H1 (cell line): ENCODE measurements at regions not wholly inside any gene's neighbourhood (a gene's known extent, or its start where the extent isn't known, plus 50 kb on each side); places are given as distances from the start of the nearest gene placed in this dataset.

Experiments used
- CTCF ChIA-PET: fragments of 300-600 bp; sonication (Branson Sonifier 250); formaldehyde crosslinking; loops from one replicate; lab custom pipeline; 2021; ENCODE audit not compliant: partially characterized antibody; lab: Charles Lee
- POLR2A ChIA-PET: fragments of 300-600 bp; sonication (Branson Sonifier 250); formaldehyde crosslinking; loops from one replicate; lab custom pipeline; 2021; ENCODE audit warnings: inconsistent platforms; ENCODE audit not compliant: partially characterized antibody; lab: Charles Lee
- DNase-seq, 2 experiments: peaks; one replicate each; pipeline versions ENCODE4 v3.0.0 to v3.0.0-alpha.2; 2010 to 2022; ENCODE audit warnings: low spot score in 2 of 2, low read depth in 1 of 2, mixed read lengths in 1 of 2
- FAIRE-seq: peaks from 2 replicates; lab custom pipeline; 2011; peaks lifted over from hg19 to GRCh38; lab: Jason Lieb, UNC
- H2AFZ ChIP-seq: 2 replicates; pipeline ENCODE4 v1.8.1; 2012; ENCODE audit warnings: low read length, inconsistent platforms
- H2AK5ac ChIP-seq: 2 replicates; pipeline ENCODE4 v1.6.1; 2013; ENCODE audit warnings: low read depth, low read length
- H2BK120ac ChIP-seq: replicated peaks from 2 replicates; pipeline ENCODE3; 2013; ENCODE audit warnings: low read depth, low read length, inconsistent platforms
- H2BK12ac ChIP-seq: 2 replicates; pipeline ENCODE4 v1.6.1; 2013; ENCODE audit warnings: low read depth, low read length
- H2BK15ac ChIP-seq: 2 replicates; pipeline ENCODE4 v1.6.1; 2013; ENCODE audit warnings: low read length
- H2BK20ac ChIP-seq: 2 replicates; pipeline ENCODE4 v1.6.1; 2013; ENCODE audit warnings: low read length
- H2BK5ac ChIP-seq: 2 replicates; pipeline ENCODE4 v1.6.1; 2013; ENCODE audit warnings: low read depth, low read length
- H3K14ac ChIP-seq: 2 replicates; pipeline ENCODE4 v1.6.1; 2013; ENCODE audit warnings: inconsistent platforms; ENCODE audit not compliant: insufficient read length
- H3K18ac ChIP-seq: 2 replicates; pipeline ENCODE4 v1.6.1; 2013; ENCODE audit warnings: low read length; ENCODE audit errors: extremely low read depth
- H3K23ac ChIP-seq: 2 replicates; pipeline ENCODE4 v1.6.1; 2013; ENCODE audit warnings: inconsistent platforms; ENCODE audit not compliant: insufficient read length
- H3K23me2 ChIP-seq: 2 replicates; pipeline ENCODE4 v1.6.1; 2013; ENCODE audit warnings: low read depth, low read length
- H3K27ac ChIP-seq: 2 replicates; pipeline ENCODE4 v1.6.1; 2011; ENCODE audit warnings: low read depth, low read length, inconsistent platforms
- H3K27me3 ChIP-seq, 4 experiments: replicated peaks in 1 of 4; 1 replicate in 1 of 4; 2 replicates in 3 of 4; pipeline versions ENCODE4 v1.6.1 to v1.8.1; 2011 to 2013; ENCODE audit warnings: low read length in 3 of 4, mild to moderate bottlenecking in 3 of 4, inconsistent platforms in 2 of 4, mixed read lengths in 2 of 4, moderate library complexity in 1 of 4; ENCODE audit not compliant: control insufficient read depth in 3 of 4, insufficient read depth in 3 of 4; ENCODE audit errors: extremely low read depth in 1 of 4
- H3K36me3 ChIP-seq, 4 experiments: 2 replicates each; pipeline versions ENCODE4 v1.6.1 to v1.8.1; 2011 to 2013; ENCODE audit warnings: mild to moderate bottlenecking in 4 of 4, low read length in 3 of 4, moderate library complexity in 2 of 4, control low read depth in 1 of 4, inconsistent platforms in 1 of 4; ENCODE audit not compliant: insufficient read depth in 4 of 4, control insufficient read depth in 2 of 4
- H3K4ac ChIP-seq: replicated peaks from 2 replicates; pipeline ENCODE3; 2013; ENCODE audit warnings: low read length, low read depth, mixed read lengths, inconsistent platforms; ENCODE audit not compliant: insufficient read length
- H3K4me1 ChIP-seq, 4 experiments: replicated peaks in 1 of 4; 1 replicate in 1 of 4; 2 replicates in 3 of 4; pipeline versions ENCODE4 v1.6.1 to v1.8.1; 2011 to 2013; ENCODE audit warnings: low read length in 3 of 4, inconsistent platforms in 2 of 4, mixed read lengths in 1 of 4; ENCODE audit not compliant: insufficient read depth in 4 of 4, control insufficient read depth in 3 of 4
- H3K4me2 ChIP-seq, 2 experiments: 2 replicates each; pipeline versions ENCODE4 v1.6.1 to v1.8.1; 2011 to 2013; ENCODE audit warnings: low read depth in 2 of 2, low read length in 2 of 2, control low read depth in 1 of 2, inconsistent platforms in 1 of 2, mild to moderate bottlenecking in 1 of 2; ENCODE audit not compliant: insufficient read depth in 1 of 2
- H3K4me3 ChIP-seq, 4 experiments: fragments of 200-600, 300-600 bp in 1 of 4; sonication (generic), shearing (Covaris generic), sonication (Bioruptor Twin) in 1 of 4; 2 replicates each; pipeline versions ENCODE4 v1.5.1 to v1.8.1; 2011 to 2016; ENCODE audit warnings: low read length in 4 of 4, low read depth in 3 of 4, control low read depth in 2 of 4, inconsistent platforms in 2 of 4, mild to moderate bottlenecking in 2 of 4, mixed read lengths in 1 of 4, moderate library complexity in 1 of 4; ENCODE audit not compliant: insufficient read depth in 2 of 4; ENCODE audit errors: extremely low read depth in 1 of 4
- H3K56ac ChIP-seq: replicated peaks from 2 replicates; pipeline ENCODE3; 2013; ENCODE audit warnings: low read depth, mild to moderate bottlenecking, mixed read lengths, low read length, inconsistent platforms; ENCODE audit not compliant: insufficient read length
- H3K79me1 ChIP-seq: 2 replicates; pipeline ENCODE4 v1.6.1; 2013; ENCODE audit warnings: low read depth, low read length, control low read depth
- H3K79me2 ChIP-seq, 2 experiments: 2 replicates each; pipeline versions ENCODE4 v1.6.1 to v1.8.1; 2012 to 2013; ENCODE audit warnings: low read length in 2 of 2, mild to moderate bottlenecking in 2 of 2, inconsistent platforms in 1 of 2; ENCODE audit not compliant: insufficient read depth in 2 of 2, control insufficient read depth in 1 of 2
- H3K9ac ChIP-seq, 4 experiments: replicated peaks in 1 of 4; 1 replicate in 1 of 4; 2 replicates in 3 of 4; pipeline versions ENCODE4 v1.6.1 to v1.8.1; 2011 to 2013; ENCODE audit warnings: low read depth in 3 of 4, low read length in 3 of 4, control low read depth in 2 of 4, mild to moderate bottlenecking in 2 of 4, moderate library complexity in 2 of 4, inconsistent platforms in 1 of 4; ENCODE audit errors: extremely low read depth in 1 of 4
- H3K9me3 ChIP-seq, 2 experiments: 2 replicates each; pipeline versions ENCODE4 v1.6.1 to v1.8.1; 2012 to 2013; ENCODE audit warnings: mild to moderate bottlenecking in 2 of 2, moderate library complexity in 2 of 2, control low read depth in 1 of 2, inconsistent platforms in 1 of 2, low read depth in 1 of 2, low read length in 1 of 2, mixed read lengths in 1 of 2; ENCODE audit not compliant: insufficient read depth in 2 of 2
- H4K20me1 ChIP-seq, 2 experiments: replicated peaks in 1 of 2; 2 replicates each; pipeline versions ENCODE3 to v1.8.1; 2011 to 2013; ENCODE audit warnings: inconsistent platforms in 2 of 2, low read length in 2 of 2, mild to moderate bottlenecking in 1 of 2; ENCODE audit not compliant: insufficient read depth in 2 of 2, control insufficient read depth in 1 of 2
- H4K5ac ChIP-seq: 2 replicates; pipeline ENCODE4 v1.6.1; 2013; ENCODE audit warnings: low read length, low read depth, mixed read lengths, inconsistent platforms; ENCODE audit not compliant: insufficient read length
- H4K8ac ChIP-seq: 2 replicates; pipeline ENCODE4 v1.8.0; 2013; ENCODE audit warnings: mild to moderate bottlenecking, moderate library complexity, low read length, inconsistent platforms; ENCODE audit not compliant: insufficient read depth; ENCODE audit errors: extremely low read depth
- H4K91ac ChIP-seq: replicated peaks from 2 replicates; pipeline ENCODE3; 2013; ENCODE audit warnings: low read length, mixed read lengths, inconsistent platforms; ENCODE audit not compliant: insufficient read length
- NRF1 ChIP-seq: IDR thresholded peaks from 2 replicates; pipeline ENCODE4 v1.6.1; 2011; ENCODE audit warnings: mild to moderate bottlenecking, low read depth, low read length, improper control_type of control experiment
- SP2 ChIP-seq: IDR thresholded peaks from 2 replicates; pipeline ENCODE4 v1.6.1; 2012; ENCODE audit warnings: mild to moderate bottlenecking, low read length, inconsistent platforms
- WGBS, 2 experiments: shearing (Covaris generic) in 1 of 2; methylation state at CpG; one replicate each; pipeline versions ENCODE4 v1.1.6 to v1.1.7; 2013 to 2015; ENCODE audit warnings: low lambda C conversion rate in 2 of 2, mixed read lengths in 2 of 2, inconsistent platforms in 1 of 2, low coverage in 1 of 2, missing lambda C conversion rate in 1 of 2; ENCODE audit not compliant: insufficient replicate concordance in 2 of 2, insufficient coverage in 1 of 2, insufficient read length in 1 of 2; ENCODE audit errors: extremely low coverage in 1 of 2, missing lambda C conversion rate in 1 of 2; 5-methylcytosine and 5-hydroxymethylcytosine counted together

DNA sequence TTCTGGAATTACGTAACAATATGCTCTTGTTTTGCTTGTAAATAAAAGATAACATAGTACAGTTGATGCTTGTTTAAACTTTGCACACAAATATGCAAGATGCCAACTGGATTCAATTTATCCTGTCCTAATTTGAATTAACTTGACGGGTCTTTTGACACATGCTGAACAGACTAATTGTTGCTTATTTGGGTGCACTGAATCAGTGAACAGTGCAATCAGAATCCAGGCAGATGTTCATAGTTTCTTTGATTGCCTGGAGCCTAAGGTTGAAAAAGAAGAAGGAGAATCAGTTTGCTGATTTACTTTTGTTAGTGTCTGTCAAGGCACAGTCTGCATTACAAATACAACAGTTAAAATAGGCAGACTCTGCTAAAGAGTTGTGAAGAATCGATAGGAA lies 307.9 kb downstream of the COL11A1 start:
- Histone ChIP-seq H2BK20ac (no peak overlapping the region), H3K36me3 (no peaks in the 10 kb centered on the region), H4K8ac (no peak overlapping the region), H4K91ac (no peak overlapping the region), H4K20me1 (no peaks in the 10 kb centered on the region), H2BK15ac (no peak overlapping the region), H3K79me1 (no peaks in the 10 kb centered on the region), H3K4me3 (no peak overlapping the region), H3K4ac (no peak overlapping the region), H3K23ac (no peak overlapping the region), H2AK5ac (no peak overlapping the region), H2BK120ac (no peak overlapping the region), H3K18ac (no peak overlapping the region), H2AFZ (no peak overlapping the region), H3K79me2 (no peaks in the 10 kb centered on the region), H4K5ac (no peak overlapping the region), H3K27me3 (no peaks in the 10 kb centered on the region), H3K4me2 (no peak overlapping the region), H2BK12ac (no peak overlapping the region), H3K4me1 (no peaks in the 10 kb centered on the region), H3K9me3 (no peaks in the 10 kb centered on the region), H3K56ac (no peak overlapping the region), H3K9ac (no peak overlapping the region), H3K27ac (no peak overlapping the region), H3K23me2 (no peaks in the 10 kb centered on the region), H2BK5ac (no peak overlapping the region), H3K14ac (no peak overlapping the region)
- ChIA-PET POLR2A (no interaction called here), CTCF (interaction anchor here (1.3 kb wide), 1 partner anchor 28 kb away, joined by 7 read pairs; no protein-coding TSS in a partner anchor)
- FAIRE-seq (no peak), DNase-seq (no peak)
- WGBS, 2 experiments = 90% methylated on average over 3 of the region's 3 CpGs; no CpG with 5 or more reads in 1 of the 2 experiments
- TF ChIP-seq NRF1 (no peak), SP2 (no peak)
